HepG2 (cell line): ENCODE measurements at regions not wholly inside any gene's neighbourhood (a gene's known extent, or its start where the extent isn't known, plus 50 kb on each side); places are given as distances from the start of the nearest gene placed in this dataset.

Experiments used
- ATAC-seq: fragments of 200-7000 bp; cut with Tn5 transposase; 3 replicates; pipeline ENCODE4 v1.9.1; 2020; ENCODE audit warnings: mild to moderate bottlenecking, moderate library complexity
- BruUV-seq: library from RNA; stranded (reverse); fragments of 400-500 nt; replicated peaks from 2 replicates; lab custom pipeline; 2021; lab: Mats Ljungman, UMichigan
- CTCF ChIA-PET: fragments of 300-600 bp; formaldehyde crosslinking; extraction: SDS; loops from one replicate; lab custom pipeline; 2021; ENCODE audit warnings: low total read pairs, inconsistent platforms, low intra/inter-chr PET ratio; lab: Yijun Ruan, JAX
- POLR2A ChIA-PET: fragments of 350-600 bp; sonication (Branson Sonifier 250); formaldehyde crosslinking; loops from one replicate; lab custom pipeline; 2020; ENCODE audit warnings: antibody characterized with exemption, inconsistent platforms; lab: Yijun Ruan, JAX
- DNase-seq: peaks from one replicate; pipeline ENCODE4 v3.0.0-alpha.2; 2015; ENCODE audit warnings: low spot score
- FAIRE-seq: peaks from 3 replicates; lab custom pipeline; 2011; peaks lifted over from hg19 to GRCh38; lab: Jason Lieb, UNC
- H2AFZ ChIP-seq: one replicate; pipeline ENCODE4 v1.6.1; 2011; ENCODE audit warnings: low read length, inconsistent platforms
- H3K27ac ChIP-seq: fragments of 300-600 bp; 3 replicates; pipeline ENCODE4 v1.8.0; 2011; ENCODE audit warnings: mixed run types, mild to moderate bottlenecking, mixed read lengths, low read length, inconsistent platforms; ENCODE audit not compliant: insufficient read depth; ENCODE audit errors: extremely low read length
- H3K27me3 ChIP-seq, 2 experiments: fragments of 200-600 bp in 1 of 2; 2 replicates in 1 of 2; 3 replicates in 1 of 2; pipeline versions ENCODE4 v1.6.0 to v1.8.0; 2011; ENCODE audit warnings: low read length in 2 of 2, mild to moderate bottlenecking in 2 of 2, moderate library complexity in 2 of 2, inconsistent platforms in 1 of 2; ENCODE audit not compliant: insufficient read depth in 2 of 2, control insufficient read depth in 1 of 2
- H3K36me3 ChIP-seq, 2 experiments: fragments of 200-600 bp in 1 of 2; replicated peaks in 1 of 2; 2 replicates in 1 of 2; 3 replicates in 1 of 2; pipeline versions ENCODE4 v1.5.1 to v1.8.0; 2011; ENCODE audit warnings: low read length in 2 of 2, inconsistent platforms in 1 of 2; ENCODE audit not compliant: insufficient read depth in 2 of 2, control insufficient read depth in 1 of 2
- H3K4me1 ChIP-seq: 2 replicates; pipeline ENCODE4 v1.5.1; 2012; ENCODE audit warnings: low read length, inconsistent platforms; ENCODE audit not compliant: insufficient read depth
- H3K4me2 ChIP-seq: 2 replicates; pipeline ENCODE4 v1.6.0; 2011; ENCODE audit warnings: low read depth, low read length, inconsistent platforms
- H3K4me3 ChIP-seq, 3 experiments: fragments of 200-600 bp in 1 of 3; sonication (generic), shearing (Covaris generic) in 1 of 3; replicated peaks in 1 of 3; 2 replicates each; pipeline ENCODE4 v1.5.1; 2011 to 2016; ENCODE audit warnings: low read length in 3 of 3, inconsistent platforms in 2 of 3, low read depth in 2 of 3, mild to moderate bottlenecking in 2 of 3, control low read depth in 1 of 3, mixed read lengths in 1 of 3; ENCODE audit not compliant: insufficient read depth in 1 of 3
- H3K79me2 ChIP-seq: one replicate; pipeline ENCODE4 v1.6.1; 2011; ENCODE audit warnings: low read length, inconsistent platforms; ENCODE audit not compliant: insufficient read depth
- H3K9ac ChIP-seq: 2 replicates; pipeline ENCODE4 v1.6.0; 2011; ENCODE audit warnings: mild to moderate bottlenecking, low read depth, low read length, inconsistent platforms; ENCODE audit not compliant: insufficient read depth
- H3K9me3 ChIP-seq: 2 replicates; pipeline ENCODE4 v1.5.1; 2012; ENCODE audit warnings: mild to moderate bottlenecking, low read length
- H4K20me1 ChIP-seq: 2 replicates; pipeline ENCODE4 v1.6.0; 2011; ENCODE audit warnings: inconsistent platforms, mild to moderate bottlenecking, low read length, moderate library complexity; ENCODE audit not compliant: insufficient read depth
- CSRNP2 ChIP-seq: sonication (generic); formaldehyde crosslinking; conservative IDR thresholded peaks from 2 replicates; pipeline ENCODE4 v1.8.0; 2022; ENCODE audit warnings: low read depth, missing genetic modification reagents
- FOXP4 ChIP-seq: sonication (generic); formaldehyde crosslinking; IDR thresholded peaks from 2 replicates; pipeline ENCODE4 v1.4.0; 2020; ENCODE audit warnings: missing genetic modification reagents
- ZBTB10 ChIP-seq: sonication (generic); formaldehyde crosslinking; IDR thresholded peaks from 2 replicates; pipeline ENCODE4 v1.4.0; 2020; ENCODE audit warnings: missing genetic modification reagents, borderline replicate concordance
- ZNF180 ChIP-seq: sonication (generic); formaldehyde crosslinking; IDR thresholded peaks from 2 replicates; pipeline ENCODE4 v1.4.0; 2020; ENCODE audit warnings: low read depth, missing genetic modification reagents, borderline replicate concordance
- ZNF224 ChIP-seq: sonication (generic); formaldehyde crosslinking; IDR thresholded peaks from 2 replicates; pipeline ENCODE4 v1.5.0; 2020; ENCODE audit warnings: mild to moderate bottlenecking, missing genetic modification reagents
- WGBS: methylation state at CpG from one replicate; pipeline ENCODE4 v1.1.6; 2017; ENCODE audit warnings: low lambda C conversion rate; 5-methylcytosine and 5-hydroxymethylcytosine counted together
- in situ Hi-C: cut with HindIII; loops from 2 replicates; pipeline ENCODE4 v1.10.0; 2017; ENCODE audit warnings: low pct_unique_long_range_greater_than_20kb; ENCODE audit not compliant: extremely low pct_ligation_motif_present
- intact Hi-C: fragments of 100-400 bp; cut with micrococcal nuclease; formaldehyde crosslinking; loops from one replicate; pipeline ENCODE4 v1.10.0; 2022; ENCODE audit not compliant: unreplicated experiment

- Histone ChIP-seq H3K4me3 (no peak overlapping the region), H2AFZ (no peak overlapping the region), H3K27me3 (no peaks in the 10 kb centered on the region), H3K4me2 (no peak overlapping the region), H3K9ac (no peak overlapping the region), H3K36me3 (no peaks in the 10 kb centered on the region), H3K27ac (no peak overlapping the region), H4K20me1 (no peaks in the 10 kb centered on the region), H3K4me1 (no peaks in the 10 kb centered on the region), H3K9me3 (peaks cover 84% of the 10 kb centered on the region)
- in situ Hi-C loops (no loop called here), intact Hi-C loops (no loop called here)
- ChIA-PET CTCF (no interaction called here), POLR2A (no interaction called here)
- BruUV-seq, result no TSS peak
- ATAC-seq (no peak), FAIRE-seq (no peak), DNase-seq (no peak)
- 2% methylated on average over 3 of the region's 8 CpGs for WGBS
- no peak for TF ChIP-seq FOXP4 (CRISPR knock-in tag)
- TF ChIP-seq ZNF180 (CRISPR knock-in tag), result no peak
- no peak for TF ChIP-seq ZNF224
- TF ChIP-seq CSRNP2 (CRISPR knock-in tag), result no peak
- TF ChIP-seq ZBTB10 (CRISPR knock-in tag), result no peak
- TF ChIP-seq, all 625 proteins: peak for 0
- no peaks in the 10 kb centered on the region for H3K79me2 ChIP-seq
These were observed 514.8 kb downstream of the MRPL39 start for GRCh38 chr21:25092441-25093011.
